A673 (cell line): ENCODE measurements at regions not wholly inside any gene's neighbourhood (a gene's known extent, or its start where the extent isn't known, plus 50 kb on each side); places are given as distances from the start of the nearest gene placed in this dataset.

Source experiments
- BruUV-seq: library from RNA; stranded (reverse); fragments of 400-500 nt; replicated peaks from 2 replicates; lab custom pipeline; 2021; lab: Mats Ljungman, UMichigan
- CTCF ChIA-PET: fragments of 300-600 bp; sonication (Branson Sonifier 250); formaldehyde crosslinking; loops from one replicate; lab custom pipeline; 2022; ENCODE audit warnings: antibody characterized with exemption; lab: Charles Lee
- POLR2A ChIA-PET: fragments of 300-600 bp; sonication (Branson Sonifier 250); formaldehyde crosslinking; loops from one replicate; lab custom pipeline; 2022; ENCODE audit warnings: antibody characterized with exemption; ENCODE audit not compliant: low non-redundant PET; lab: Charles Lee
- DNase-seq: peaks from one replicate; pipeline ENCODE4 v3.0.0-alpha.2; 2015; ENCODE audit warnings: low spot score
- H3K27ac ChIP-seq: fragments of 200-600 bp; sonication (generic); 2 replicates; pipeline ENCODE4 v1.5.1; 2016; ENCODE audit warnings: mixed run types, low read depth, mild to moderate bottlenecking, mixed read lengths, antibody characterized with exemption, low read length; ENCODE audit not compliant: poor library complexity, severe bottlenecking
- H3K27me3 ChIP-seq: fragments of 200-600 bp; sonication (generic); replicated peaks from 2 replicates; pipeline ENCODE4 v1.6.1; 2017; ENCODE audit warnings: mixed run types, low read depth, mild to moderate bottlenecking, mixed read lengths, antibody characterized with exemption, low read length; ENCODE audit not compliant: insufficient read depth, poor library complexity
- H3K36me3 ChIP-seq: fragments of 200-600 bp; sonication (generic); 2 replicates; pipeline ENCODE4 v1.6.1; 2016; ENCODE audit warnings: mixed run types, mild to moderate bottlenecking, mixed read lengths, antibody characterized with exemption, low read length; ENCODE audit not compliant: insufficient read depth, poor library complexity, severe bottlenecking
- H3K4me1 ChIP-seq: fragments of 200-600 bp; sonication (generic); 2 replicates; pipeline ENCODE4 v1.6.1; 2017; ENCODE audit warnings: mixed run types, mild to moderate bottlenecking, mixed read lengths, antibody characterized with exemption, low read length; ENCODE audit not compliant: insufficient read depth, poor library complexity, severe bottlenecking
- H3K4me3 ChIP-seq: fragments of 200-600 bp; sonication (generic); 2 replicates; pipeline ENCODE4 v1.5.1; 2016; ENCODE audit warnings: low read depth, mixed run types, mild to moderate bottlenecking, mixed read lengths, low read length; ENCODE audit not compliant: poor library complexity, severe bottlenecking
- H3K9me3 ChIP-seq: fragments of 200-600 bp; sonication (generic); 2 replicates; pipeline ENCODE4 v1.6.1; 2016; ENCODE audit warnings: mixed run types, low read depth, mild to moderate bottlenecking, mixed read lengths, antibody characterized with exemption, low read length; ENCODE audit not compliant: poor library complexity, severe bottlenecking
- EZH2 ChIP-seq: fragments of 200-600 bp; sonication (generic); IDR thresholded peaks from 2 replicates; pipeline ENCODE4 v1.6.1; 2017; ENCODE audit warnings: borderline replicate concordance, low read depth, mild to moderate bottlenecking, mixed read lengths, antibody characterized with exemption, low read length; ENCODE audit not compliant: poor library complexity, severe bottlenecking
- intact Hi-C: fragments of 100-400 bp; cut with micrococcal nuclease; formaldehyde crosslinking; loops from one replicate; pipeline ENCODE4 v1.10.0; 2022; ENCODE audit not compliant: unreplicated experiment
- TF ChIP-seq, protein P1 (sequence below): fragments of 300-800, 200-600 bp; sonication (generic); conservative IDR thresholded peaks from 2 replicates; pipeline ENCODE4 v1.5.1; 2017; ENCODE audit warnings: low read depth, mild to moderate bottlenecking, antibody characterized with exemption, low read length, moderate library complexity, mixed read lengths

DNA sequence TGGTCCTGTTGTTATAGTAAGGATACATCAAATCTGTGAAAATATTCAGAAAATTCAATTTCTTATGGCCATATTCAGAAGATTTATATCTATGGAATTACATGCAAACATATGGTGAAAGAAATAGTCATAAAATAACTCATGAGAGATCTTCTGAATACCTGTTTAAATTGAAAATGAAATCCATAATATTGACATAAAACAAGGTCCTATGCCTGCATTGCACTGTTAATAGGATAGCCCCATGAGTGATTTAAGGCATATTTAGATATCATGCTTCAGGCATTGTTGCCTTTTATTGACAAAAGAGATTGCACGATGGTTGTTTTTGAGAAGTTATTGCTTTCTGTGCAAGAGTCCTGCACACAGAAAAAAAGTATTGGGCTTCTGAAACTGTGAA lies 591.7 kb upstream of the ZNF717 start:
- POLR2A ChIA-PET = no interaction called here
- CTCF ChIA-PET = no interaction called here
- Histone ChIP-seq H3K9me3 (no peaks in the 10 kb centered on the region), H3K27me3 (no peaks in the 10 kb centered on the region), H3K27ac (no peak overlapping the region), H3K4me3 (no peak overlapping the region), H3K4me1 (no peaks in the 10 kb centered on the region), H3K36me3 (no peaks in the 10 kb centered on the region)
- no peak for DNase-seq
- intact Hi-C loops = no loop called here
- no peak for TF ChIP-seq EZH2
- BruUV-seq = no TSS peak

DNA sequence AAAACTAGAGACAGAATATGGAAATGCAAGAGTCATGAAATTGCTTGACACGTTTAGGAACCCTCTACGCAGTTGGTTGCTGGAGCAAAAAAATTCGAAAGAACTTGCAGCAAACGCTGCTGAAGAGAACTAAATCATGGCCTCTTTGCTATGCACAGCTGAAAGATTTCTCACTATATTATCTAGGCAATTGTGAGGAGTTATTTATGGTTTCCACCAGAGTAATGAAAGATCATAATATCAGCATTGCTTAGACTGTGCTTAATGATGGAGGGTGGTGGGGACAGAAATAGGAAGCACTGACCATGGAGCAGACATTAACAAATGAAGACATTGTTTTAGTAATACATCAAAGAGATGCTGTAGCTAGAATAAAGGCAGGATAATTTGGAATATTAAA lies 593.4 kb upstream of the ZNF717 start:
- POLR2A ChIA-PET = no interaction called here

DNA sequence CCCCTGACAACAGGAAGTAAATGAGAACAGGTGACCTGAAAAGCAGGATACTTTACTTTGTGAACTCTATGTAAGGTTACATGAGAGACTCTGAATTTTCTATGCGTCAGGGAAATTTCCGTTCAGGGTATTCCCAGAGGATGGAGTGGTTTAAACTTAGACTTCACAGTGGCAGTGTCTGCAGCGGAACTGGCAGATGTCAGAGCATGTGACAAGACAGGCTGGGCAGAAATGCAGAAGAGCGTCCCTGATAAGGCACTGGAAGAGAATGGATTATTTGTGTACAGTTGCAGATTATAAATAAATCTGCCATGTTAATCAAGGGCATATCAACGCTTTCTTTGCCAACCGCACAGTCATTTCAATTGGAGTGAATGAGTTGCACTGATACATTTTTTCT lies 598.4 kb upstream of the ZNF717 start:
- Histone ChIP-seq H3K9me3 (no peaks in the 10 kb centered on the region), H3K4me1 (no peaks in the 10 kb centered on the region), H3K27ac (no peak overlapping the region), H3K4me3 (no peak overlapping the region), H3K27me3 (no peaks in the 10 kb centered on the region), H3K36me3 (no peaks in the 10 kb centered on the region)
- no TSS peak for BruUV-seq
- TF ChIP-seq, protein P1, sequence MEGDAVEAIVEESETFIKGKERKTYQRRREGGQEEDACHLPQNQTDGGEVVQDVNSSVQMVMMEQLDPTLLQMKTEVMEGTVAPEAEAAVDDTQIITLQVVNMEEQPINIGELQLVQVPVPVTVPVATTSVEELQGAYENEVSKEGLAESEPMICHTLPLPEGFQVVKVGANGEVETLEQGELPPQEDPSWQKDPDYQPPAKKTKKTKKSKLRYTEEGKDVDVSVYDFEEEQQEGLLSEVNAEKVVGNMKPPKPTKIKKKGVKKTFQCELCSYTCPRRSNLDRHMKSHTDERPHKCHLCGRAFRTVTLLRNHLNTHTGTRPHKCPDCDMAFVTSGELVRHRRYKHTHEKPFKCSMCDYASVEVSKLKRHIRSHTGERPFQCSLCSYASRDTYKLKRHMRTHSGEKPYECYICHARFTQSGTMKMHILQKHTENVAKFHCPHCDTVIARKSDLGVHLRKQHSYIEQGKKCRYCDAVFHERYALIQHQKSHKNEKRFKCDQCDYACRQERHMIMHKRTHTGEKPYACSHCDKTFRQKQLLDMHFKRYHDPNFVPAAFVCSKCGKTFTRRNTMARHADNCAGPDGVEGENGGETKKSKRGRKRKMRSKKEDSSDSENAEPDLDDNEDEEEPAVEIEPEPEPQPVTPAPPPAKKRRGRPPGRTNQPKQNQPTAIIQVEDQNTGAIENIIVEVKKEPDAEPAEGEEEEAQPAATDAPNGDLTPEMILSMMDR = no peak
- TF ChIP-seq EZH2 = no peak
- DNase-seq = no peak
- ChIA-PET CTCF (no interaction called here), POLR2A (no interaction called here)
- intact Hi-C loops = no loop called here

More for the DNA sequence above, 593.4 kb upstream of the ZNF717 start:
- CTCF ChIA-PET = no interaction called here
- DNase-seq = no peak
- no peaks in the 10 kb centered on the region for H3K27me3 ChIP-seq
- H3K36me3 ChIP-seq = no peaks in the 10 kb centered on the region
- TF ChIP-seq EZH2 = no peak
- TF ChIP-seq, protein P1 = no peak
- no peaks in the 10 kb centered on the region for H3K4me1 ChIP-seq
- H3K9me3 ChIP-seq = no peaks in the 10 kb centered on the region
- BruUV-seq = no TSS peak
- no peak overlapping the region for H3K4me3 ChIP-seq
- intact Hi-C loops = no loop called here
- H3K27ac ChIP-seq = no peak overlapping the region

DNA sequence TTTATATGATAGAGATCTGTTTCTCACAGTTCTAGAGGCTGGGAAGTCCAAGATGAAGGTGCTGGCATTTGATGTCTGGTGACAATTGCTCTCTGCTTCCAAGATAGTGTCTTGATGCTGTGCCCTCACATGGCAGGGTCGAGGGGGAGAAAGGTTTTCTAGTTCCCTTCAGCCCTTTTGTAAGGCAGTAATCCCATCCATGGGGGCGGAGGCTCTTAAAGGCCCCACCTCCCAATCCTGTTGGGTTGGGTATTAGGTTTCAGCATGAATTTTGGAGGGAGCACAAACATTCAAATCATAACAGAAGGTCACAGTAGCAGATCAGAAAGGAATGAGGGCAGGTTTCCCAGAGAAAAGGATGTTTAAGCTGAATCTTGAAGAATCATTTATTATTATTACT lies 601.7 kb upstream of the ZNF717 start:
- DNase-seq = no peak
- H3K36me3 ChIP-seq = no peaks in the 10 kb centered on the region
- no peak overlapping the region for H3K4me3 ChIP-seq
- BruUV-seq = no TSS peak
- no peak for TF ChIP-seq EZH2
- TF ChIP-seq, protein P1 = no peak
- H3K27me3 ChIP-seq = no peaks in the 10 kb centered on the region
- no peak overlapping the region for H3K27ac ChIP-seq
- H3K4me1 ChIP-seq = no peaks in the 10 kb centered on the region
- intact Hi-C loops = no loop called here
- ChIA-PET POLR2A (no interaction called here), CTCF (no interaction called here)
- no peaks in the 10 kb centered on the region for H3K9me3 ChIP-seq
